WERI-Rb-1 (cell line): ENCODE measurements at regions not wholly inside any gene's neighbourhood (a gene's known extent, or its start where the extent isn't known, plus 50 kb on each side); places are given as distances from the start of the nearest gene placed in this dataset.

ENCODE experiments used
- DNase-seq: peaks from one replicate; pipeline ENCODE4 v3.0.0-alpha.2; 2020
- H3K27ac ChIP-seq: fragments of 250-450 bp; sonication (Bioruptor Pico); 2 replicates; pipeline ENCODE4 v1.5.1; 2020; ENCODE audit warnings: mild to moderate bottlenecking, moderate library complexity
- H3K27me3 ChIP-seq: fragments of 250-450 bp; sonication (Bioruptor Pico); 2 replicates; pipeline ENCODE4 v1.5.1; 2021; ENCODE audit warnings: mild to moderate bottlenecking, low read depth, moderate library complexity; ENCODE audit not compliant: insufficient read depth, severe bottlenecking
- H3K36me3 ChIP-seq: fragments of 250-450 bp; sonication (Bioruptor Pico); 2 replicates; pipeline ENCODE4 v1.5.1; 2020; ENCODE audit warnings: mild to moderate bottlenecking, moderate library complexity
- H3K4me3 ChIP-seq: 2 replicates; pipeline ENCODE4 v1.5.1; 2011; ENCODE audit warnings: low read depth, mild to moderate bottlenecking, control low read depth, low read length
- H3K9me3 ChIP-seq: fragments of 250-450 bp; sonication (Bioruptor Pico); 2 replicates; pipeline ENCODE4 v1.5.1; 2021; ENCODE audit warnings: mild to moderate bottlenecking, moderate library complexity; ENCODE audit not compliant: severe bottlenecking
- TF ChIP-seq, protein P1 (sequence below): IDR thresholded peaks from 2 replicates; pipeline ENCODE4 v1.5.1; 2011; ENCODE audit warnings: low read depth, mild to moderate bottlenecking, control low read depth, inconsistent platforms, low read length

DNA sequence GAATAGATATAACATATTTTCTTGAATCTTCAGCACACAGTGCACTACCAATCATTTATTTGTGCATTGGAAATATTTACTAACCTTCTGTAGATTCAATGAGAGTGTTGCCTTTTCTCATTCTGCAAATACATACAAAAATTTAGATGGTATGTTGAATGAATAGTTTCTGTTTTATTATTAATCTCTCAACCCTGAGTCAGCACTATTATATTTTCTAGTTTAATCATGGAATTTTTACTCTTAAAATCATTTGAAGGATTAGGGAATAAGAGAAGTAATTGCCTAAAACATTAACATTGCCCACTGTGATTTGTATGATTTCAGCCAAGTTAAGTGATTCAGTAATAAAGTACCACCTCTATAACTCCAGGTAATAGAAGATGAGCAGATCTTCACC lies 370.2 kb upstream of the CDH7 start:
- no peak for DNase-seq
- no peak overlapping the region for H3K4me3 ChIP-seq
- H3K27ac ChIP-seq = no peak overlapping the region
- H3K36me3 ChIP-seq = no peaks in the 10 kb centered on the region
- H3K27me3 ChIP-seq = no peaks in the 10 kb centered on the region
- H3K9me3 ChIP-seq = no peaks in the 10 kb centered on the region
- TF ChIP-seq, protein P1, sequence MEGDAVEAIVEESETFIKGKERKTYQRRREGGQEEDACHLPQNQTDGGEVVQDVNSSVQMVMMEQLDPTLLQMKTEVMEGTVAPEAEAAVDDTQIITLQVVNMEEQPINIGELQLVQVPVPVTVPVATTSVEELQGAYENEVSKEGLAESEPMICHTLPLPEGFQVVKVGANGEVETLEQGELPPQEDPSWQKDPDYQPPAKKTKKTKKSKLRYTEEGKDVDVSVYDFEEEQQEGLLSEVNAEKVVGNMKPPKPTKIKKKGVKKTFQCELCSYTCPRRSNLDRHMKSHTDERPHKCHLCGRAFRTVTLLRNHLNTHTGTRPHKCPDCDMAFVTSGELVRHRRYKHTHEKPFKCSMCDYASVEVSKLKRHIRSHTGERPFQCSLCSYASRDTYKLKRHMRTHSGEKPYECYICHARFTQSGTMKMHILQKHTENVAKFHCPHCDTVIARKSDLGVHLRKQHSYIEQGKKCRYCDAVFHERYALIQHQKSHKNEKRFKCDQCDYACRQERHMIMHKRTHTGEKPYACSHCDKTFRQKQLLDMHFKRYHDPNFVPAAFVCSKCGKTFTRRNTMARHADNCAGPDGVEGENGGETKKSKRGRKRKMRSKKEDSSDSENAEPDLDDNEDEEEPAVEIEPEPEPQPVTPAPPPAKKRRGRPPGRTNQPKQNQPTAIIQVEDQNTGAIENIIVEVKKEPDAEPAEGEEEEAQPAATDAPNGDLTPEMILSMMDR = no peak

DNA sequence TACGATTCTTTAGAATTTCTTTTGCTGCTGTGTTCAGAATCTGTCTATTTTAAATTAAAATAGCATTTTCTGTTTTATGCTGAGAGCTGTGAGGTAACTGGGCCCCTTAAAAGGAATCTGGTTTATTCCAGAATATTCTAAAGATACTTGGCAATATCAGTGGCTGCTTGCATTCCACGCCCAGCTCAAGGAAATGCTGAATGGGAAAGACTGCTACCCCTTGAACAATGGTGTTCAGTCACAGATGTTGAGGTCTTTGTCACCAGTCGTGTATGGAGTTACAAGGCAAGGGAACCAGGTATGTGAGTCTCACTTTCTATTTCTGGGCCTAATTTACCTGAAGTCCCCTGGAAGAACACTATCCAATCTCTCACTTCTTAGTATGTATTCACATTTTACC lies 377.9 kb upstream of the CDH7 start:
- DNase-seq = no peak
- H3K9me3 ChIP-seq = no peaks in the 10 kb centered on the region
- H3K4me3 ChIP-seq = no peak overlapping the region
- TF ChIP-seq, protein P1 = no peak
- H3K36me3 ChIP-seq = no peaks in the 10 kb centered on the region
- H3K27me3 ChIP-seq = no peaks in the 10 kb centered on the region
- H3K27ac ChIP-seq = no peak overlapping the region

DNA sequence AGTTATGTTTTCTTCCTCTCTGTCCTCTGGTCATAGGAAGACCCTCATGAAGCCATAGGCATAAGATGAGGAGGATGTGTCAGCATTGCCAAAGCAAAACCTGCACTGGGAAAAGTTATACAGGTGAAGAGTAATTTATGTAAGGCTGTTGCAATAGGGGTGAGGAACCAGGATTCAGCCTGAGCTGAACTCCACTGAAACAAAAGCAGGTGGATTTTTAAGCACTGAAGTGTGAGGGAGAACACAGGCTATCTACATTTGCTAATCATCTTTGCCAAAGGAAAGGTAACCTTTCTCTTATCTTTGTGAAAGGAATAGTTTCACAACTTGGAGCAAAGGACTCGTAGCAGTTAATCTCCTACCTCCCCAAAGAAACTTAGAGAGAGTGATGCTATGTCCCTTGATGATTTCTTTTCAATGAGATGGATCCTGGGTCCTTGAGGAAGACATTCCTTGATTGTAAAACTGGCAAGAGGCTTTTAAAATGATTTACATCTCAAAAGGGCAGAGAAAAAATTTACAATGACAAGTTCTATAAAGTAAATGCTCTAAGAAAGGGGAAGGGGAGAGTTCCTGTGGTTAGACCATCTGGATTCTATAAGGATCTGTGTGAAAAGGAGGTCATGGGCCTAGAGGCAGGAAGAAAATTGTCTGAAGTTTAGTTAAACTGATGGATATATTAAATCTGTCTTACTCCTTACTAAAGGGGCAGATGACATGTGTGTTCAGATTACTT lies 385.4 kb upstream of the CDH7 start:
- Histone ChIP-seq H3K9me3 (no peaks in the 10 kb centered on the region), H3K27me3 (no peaks in the 10 kb centered on the region), H3K36me3 (no peaks in the 10 kb centered on the region), H3K27ac (no peak overlapping the region), H3K4me3 (no peak overlapping the region)
- TF ChIP-seq, protein P1 = no peak
- no peak for DNase-seq

DNA sequence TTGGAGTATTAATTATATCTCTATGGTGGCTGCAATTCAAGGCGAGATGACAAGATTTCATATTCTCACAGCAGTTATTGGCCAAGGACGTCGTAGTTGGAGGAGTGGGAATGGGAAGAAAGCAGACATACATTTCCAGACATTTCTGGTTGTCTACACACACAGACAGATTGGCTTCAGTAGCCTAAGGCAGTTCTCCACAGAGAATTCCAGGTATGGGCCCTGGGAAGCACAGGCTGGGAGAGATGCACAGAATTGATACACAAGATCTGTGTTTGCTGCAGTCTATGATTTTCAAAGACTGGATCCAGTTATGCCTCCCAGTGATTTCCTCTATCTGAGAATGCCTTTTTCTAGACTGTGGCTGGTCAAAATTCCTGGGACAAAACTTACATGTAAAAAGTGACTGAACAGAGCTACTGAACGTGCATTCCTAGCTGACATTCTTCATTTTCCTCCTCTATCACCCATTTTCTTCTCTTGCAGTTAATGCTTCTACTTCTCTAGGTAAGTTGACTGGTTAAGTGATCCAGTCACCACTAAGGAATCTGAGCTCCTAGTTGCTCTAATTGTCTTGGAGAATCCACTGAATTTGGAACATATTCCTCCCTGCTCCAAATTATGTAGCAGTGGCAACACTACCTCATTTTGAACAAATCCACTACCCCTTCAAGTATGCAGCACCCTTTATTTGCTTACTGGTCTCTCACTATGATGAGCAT lies 386.7 kb upstream of the CDH7 start:
- DNase-seq = no peak
- TF ChIP-seq, protein P1 = no peak
- Histone ChIP-seq H3K36me3 (no peaks in the 10 kb centered on the region), H3K27ac (no peak overlapping the region), H3K27me3 (no peaks in the 10 kb centered on the region), H3K9me3 (no peaks in the 10 kb centered on the region), H3K4me3 (no peak overlapping the region)

DNA sequence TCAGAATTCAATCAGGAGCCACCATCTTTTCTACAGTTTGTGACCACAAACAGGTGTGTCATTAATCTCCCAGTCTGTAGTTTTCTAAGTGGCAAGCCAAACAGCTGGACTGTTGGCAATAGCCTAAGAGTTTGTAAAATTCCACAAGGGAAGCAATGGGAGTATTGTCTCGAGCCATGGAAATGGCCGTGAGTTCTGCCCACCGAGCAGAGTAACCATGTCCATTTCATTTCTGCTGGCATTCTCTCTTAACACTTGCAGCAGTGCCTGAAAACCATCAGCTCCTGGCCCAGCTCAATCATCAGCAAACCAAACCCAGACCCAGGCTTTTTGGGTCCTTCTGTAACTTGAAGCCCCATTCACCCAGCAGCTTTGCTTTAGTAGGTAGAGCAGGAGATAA lies 387.8 kb upstream of the CDH7 start:
- H3K27ac ChIP-seq = no peak overlapping the region
- TF ChIP-seq, protein P1 = no peak
- H3K36me3 ChIP-seq = no peaks in the 10 kb centered on the region
- H3K9me3 ChIP-seq = no peaks in the 10 kb centered on the region
- no peak for DNase-seq
- H3K27me3 ChIP-seq = no peaks in the 10 kb centered on the region
- no peak overlapping the region for H3K4me3 ChIP-seq

DNA sequence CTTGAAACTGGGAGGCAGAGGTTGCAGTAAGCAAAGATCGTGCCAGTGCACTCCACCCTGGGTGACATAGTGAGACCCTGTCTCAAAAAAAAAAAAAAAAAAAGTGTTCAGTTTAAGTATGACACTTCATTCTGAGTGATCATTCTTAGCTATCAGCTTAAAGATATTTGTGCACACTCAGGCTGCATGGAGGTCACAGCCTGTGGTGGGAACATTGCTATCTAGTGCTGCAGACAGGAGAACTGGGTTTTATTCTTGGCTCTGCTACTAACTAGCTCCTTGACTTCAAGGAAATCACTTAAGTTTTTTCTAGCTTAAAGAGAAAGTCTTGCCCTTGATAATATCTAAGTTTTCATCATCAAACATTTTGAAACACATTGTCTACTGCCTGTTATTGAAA lies 391.3 kb upstream of the CDH7 start:
- H3K4me3 ChIP-seq = no peak overlapping the region
- H3K9me3 ChIP-seq = no peaks in the 10 kb centered on the region
- no peaks in the 10 kb centered on the region for H3K27me3 ChIP-seq
- DNase-seq = no peak
- H3K27ac ChIP-seq = no peak overlapping the region
- TF ChIP-seq, protein P1 = no peak
- no peaks in the 10 kb centered on the region for H3K36me3 ChIP-seq
